ENCODE measurements at regions not wholly inside any gene's neighbourhood (a gene's known extent, or its start where the extent isn't known, plus 50 kb on each side); places are given as distances from the start of the nearest gene placed in this dataset.

DNA sequence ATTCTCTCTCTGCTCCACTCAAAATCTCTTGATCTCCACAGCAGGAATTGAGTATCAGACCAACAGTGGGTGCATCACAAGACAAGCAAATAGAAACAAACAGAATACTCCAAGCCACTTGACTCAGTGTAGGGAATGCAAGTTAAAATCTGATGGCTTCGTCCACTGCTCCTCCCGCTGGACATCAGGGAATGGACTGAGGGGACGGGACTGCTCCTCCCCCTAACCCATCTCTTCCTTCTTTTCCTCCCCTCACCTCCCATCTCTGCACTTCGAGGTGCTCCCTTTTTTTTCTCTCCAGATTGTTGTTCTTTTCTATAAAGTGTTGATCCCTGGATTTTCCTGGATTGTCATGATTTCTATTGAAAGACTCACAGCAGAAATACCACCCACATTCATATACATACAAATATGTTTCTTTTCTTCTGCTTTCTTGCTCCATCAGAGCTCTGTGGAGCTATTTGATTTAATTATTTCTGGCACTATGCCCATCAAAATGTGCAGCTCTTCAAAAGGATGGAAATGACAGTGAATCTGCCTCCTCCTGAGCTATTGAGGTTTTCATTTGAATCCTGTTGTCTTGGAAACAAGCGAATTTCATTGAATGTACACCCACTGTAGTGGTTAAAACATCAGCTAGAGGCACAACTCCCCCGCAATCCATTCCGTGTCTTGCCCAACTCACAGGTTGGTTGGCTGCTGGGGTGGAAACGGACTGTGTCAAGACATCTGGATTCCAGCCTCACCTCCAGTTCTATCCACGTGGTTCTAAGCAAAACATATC lies 199.7 kb downstream of the SPTSSA start:
- intact Hi-C loops (cut with DNase I), result no loop called here
- TF ChIP-seq POLR2A (IDR thresholded peaks at IDR 0.05), result no peak
- no peak for TF ChIP-seq CTCF (IDR thresholded peaks at IDR 0.05)
- Histone ChIP-seq H3K36me3 (no peaks in the 10 kb centered on the region), H3K9me3 (no peaks in the 10 kb centered on the region), H3K27ac (no peak overlapping the region), H3K4me3 (no peak overlapping the region), H3K27me3 (no peaks in the 10 kb centered on the region), H3K4me1 (no peaks in the 10 kb centered on the region)
- no peak for DNase-seq
- no peak for ATAC-seq
- WGBS (ENCODE audit: insufficient coverage, low coverage, low lambda C conversion rate, missing lambda C conversion rate), result 37% methylated on average over 7 of the region's 9 CpGs

DNA sequence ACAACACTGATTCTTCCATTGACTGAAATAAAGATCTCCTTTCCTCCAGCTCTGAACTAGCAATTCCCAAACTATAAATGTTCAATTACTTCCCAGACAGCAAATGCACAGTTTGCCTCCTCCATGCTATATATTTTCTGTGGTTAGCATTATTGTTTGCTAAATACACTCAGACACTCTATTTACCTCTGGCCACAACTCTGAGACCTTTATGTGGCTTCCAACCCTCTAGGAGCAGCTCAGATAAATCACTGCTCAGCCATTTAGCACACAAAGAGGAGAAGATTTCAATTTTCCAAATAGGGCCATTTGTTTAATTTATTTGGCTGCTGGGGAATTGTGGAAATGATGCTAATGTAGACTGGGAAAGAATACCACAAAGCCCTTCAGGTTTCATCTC lies 202.0 kb downstream of the SPTSSA start:
- TF ChIP-seq CTCF (IDR thresholded peaks at IDR 0.05) (no peak), POLR2A (IDR thresholded peaks at IDR 0.05) (no peak)
- Histone ChIP-seq H3K27me3 (no peaks in the 10 kb centered on the region), H3K36me3 (no peaks in the 10 kb centered on the region), H3K9me3 (no peaks in the 10 kb centered on the region), H3K4me3 (no peak overlapping the region), H3K27ac (no peak overlapping the region), H3K4me1 (no peaks in the 10 kb centered on the region)
- no peak for DNase-seq
- no peak for ATAC-seq
- intact Hi-C loops (cut with DNase I), result no loop called here

- DNase-seq (no peak), ATAC-seq (peak in 3 of 4 donors; percentile 34 to 76 (median 53))
- H3K4me1 ChIP-seq, result no peaks in the 10 kb centered on the region
- H3K36me3 ChIP-seq, result no peaks in the 10 kb centered on the region
- H3K27ac ChIP-seq, result no peak overlapping the region
- no peaks in the 10 kb centered on the region for H3K27me3 ChIP-seq
- intact Hi-C loops (cut with DNase I), result no loop called here
- H3K4me3 ChIP-seq, result no peak overlapping the region
- TF ChIP-seq POLR2A (IDR thresholded peaks at IDR 0.05), result no peak
- TF ChIP-seq CTCF (IDR thresholded peaks at IDR 0.05), result no peak
- WGBS (ENCODE audit: insufficient coverage, low coverage, low lambda C conversion rate, missing lambda C conversion rate), result 0% methylated on average over 1 of the region's 1 CpG
- no peaks in the 10 kb centered on the region for H3K9me3 ChIP-seq
Measured at GRCh38 chr14:34258318-34258717, 203.7 kb downstream of the SPTSSA start.

GRCh38 chr14:34257505-34257904 lies 204.5 kb downstream of the SPTSSA start:
- intact Hi-C loops (cut with DNase I), result no loop called here
- H3K27ac ChIP-seq, result no peak overlapping the region

More at GRCh38 chr14:34257505-34257904, 204.5 kb downstream of the SPTSSA start:
- DNase-seq (no peak), ATAC-seq (no peak)
- no peaks in the 10 kb centered on the region for H3K4me1 ChIP-seq
- 40% methylated on average over 4 of the region's 4 CpGs for WGBS (ENCODE audit: insufficient coverage, low coverage, low lambda C conversion rate, missing lambda C conversion rate)
- H3K4me3 ChIP-seq, result no peak overlapping the region
- TF ChIP-seq CTCF (IDR thresholded peaks at IDR 0.05) (no peak), POLR2A (IDR thresholded peaks at IDR 0.05) (no peak)
- no peaks in the 10 kb centered on the region for H3K27me3 ChIP-seq
- H3K9me3 ChIP-seq, result no peaks in the 10 kb centered on the region
- no peaks in the 10 kb centered on the region for H3K36me3 ChIP-seq

Measured in right lobe of liver (tissue), 6 donors.